Calu3 (cell line): ENCODE measurements at regions not wholly inside any gene's neighbourhood (a gene's known extent, or its start where the extent isn't known, plus 50 kb on each side); places are given as distances from the start of the nearest gene placed in this dataset.

ENCODE experiments used
- BruUV-seq: library from RNA; stranded (reverse); fragments of 400-500 nt; replicated peaks from 2 replicates; lab custom pipeline; 2021; lab: Mats Ljungman, UMichigan
- CTCF ChIA-PET: fragments of 300-600 bp; sonication (Branson Sonifier 250); formaldehyde crosslinking; loops from one replicate; lab custom pipeline; 2022; ENCODE audit warnings: antibody characterized with exemption; lab: Charles Lee
- DNase-seq: peaks from one replicate; pipeline ENCODE4 v3.0.0; 2022
- H3K27ac Mint-ChIP-seq: one replicate; pipeline ENCODE4 v1.8.0; 2022; ENCODE audit warnings: mixed read lengths; ENCODE audit not compliant: unreplicated experiment
- H3K27me3 Mint-ChIP-seq: one replicate; pipeline ENCODE4 v1.8.0; 2022; ENCODE audit warnings: mixed read lengths; ENCODE audit not compliant: unreplicated experiment
- H3K36me3 Mint-ChIP-seq: one replicate; pipeline ENCODE4 v1.8.0; 2022; ENCODE audit warnings: mild to moderate bottlenecking, moderate library complexity, mixed read lengths; ENCODE audit not compliant: insufficient read depth, unreplicated experiment
- H3K4me1 Mint-ChIP-seq: one replicate; pipeline ENCODE4 v1.8.0; 2022; ENCODE audit warnings: mild to moderate bottlenecking, low read depth, mixed read lengths; ENCODE audit not compliant: unreplicated experiment
- H3K4me3 Mint-ChIP-seq: one replicate; pipeline ENCODE4 v1.8.0; 2022; ENCODE audit warnings: mild to moderate bottlenecking, low read depth, moderate library complexity, mixed read lengths; ENCODE audit not compliant: unreplicated experiment
- H3K9me3 Mint-ChIP-seq: one replicate; pipeline ENCODE4 v1.8.0; 2022; ENCODE audit warnings: low read depth, mixed read lengths; ENCODE audit not compliant: unreplicated experiment
- CTCF ChIP-seq: fragments of 200-600 bp; IDR thresholded peaks from one replicate; pipeline ENCODE4 v1.8.0; 2022; ENCODE audit warnings: antibody characterized with exemption; ENCODE audit not compliant: unreplicated experiment
- intact Hi-C: fragments of 100-400 bp; cut with micrococcal nuclease; formaldehyde crosslinking; loops from one replicate; pipeline ENCODE4 v1.10.0; 2022; ENCODE audit not compliant: unreplicated experiment

- H3K27me3 Mint-ChIP-seq, result no peaks in the 10 kb centered on the region
- no TSS peak for BruUV-seq
- CTCF ChIA-PET, result no interaction called here
Observed at GRCh38 chr21:19013916-19014315, 610.3 kb upstream of the TMPRSS15 start.

GRCh38 chr21:19018529-19018928 is 614.9 kb upstream of the TMPRSS15 start:
- TF ChIP-seq CTCF, result no peak
- BruUV-seq, result no TSS peak
- no peak overlapping the region for H3K27ac Mint-ChIP-seq
- DNase-seq, result no peak
- no peaks in the 10 kb centered on the region for H3K9me3 Mint-ChIP-seq
- intact Hi-C loops, result no loop called here
- H3K36me3 Mint-ChIP-seq, result no peaks in the 10 kb centered on the region
- CTCF ChIA-PET, result no interaction called here
- H3K27me3 Mint-ChIP-seq, result no peaks in the 10 kb centered on the region
- no peaks in the 10 kb centered on the region for H3K4me1 Mint-ChIP-seq
- no peak overlapping the region for H3K4me3 Mint-ChIP-seq

More at GRCh38 chr21:19013916-19014315, 610.3 kb upstream of the TMPRSS15 start:
- no peak for DNase-seq
- H3K9me3 Mint-ChIP-seq, result no peaks in the 10 kb centered on the region
- H3K4me1 Mint-ChIP-seq, result no peaks in the 10 kb centered on the region
- TF ChIP-seq CTCF, result no peak
- no peak overlapping the region for H3K27ac Mint-ChIP-seq
- no peaks in the 10 kb centered on the region for H3K36me3 Mint-ChIP-seq
- no peak overlapping the region for H3K4me3 Mint-ChIP-seq
- intact Hi-C loops, result no loop called here

- BruUV-seq, result no TSS peak
- intact Hi-C loops, result no loop called here
- peaks cover 2% of the 10 kb centered on the region for H3K9me3 Mint-ChIP-seq
- no peak for DNase-seq
- H3K4me1 Mint-ChIP-seq, result no peaks in the 10 kb centered on the region
- no peak overlapping the region for H3K27ac Mint-ChIP-seq
- H3K36me3 Mint-ChIP-seq, result no peaks in the 10 kb centered on the region
- CTCF ChIA-PET, result no interaction called here
- no peak for TF ChIP-seq CTCF
- no peak overlapping the region for H3K4me3 Mint-ChIP-seq
- no peaks in the 10 kb centered on the region for H3K27me3 Mint-ChIP-seq
Observed at GRCh38 chr21:19022978-19023377, 619.4 kb upstream of the TMPRSS15 start.

GRCh38 chr21:19026911-19027310 is 623.3 kb upstream of the TMPRSS15 start:
- intact Hi-C loops, result no loop called here
- no peaks in the 10 kb centered on the region for H3K27me3 Mint-ChIP-seq
- H3K36me3 Mint-ChIP-seq, result no peaks in the 10 kb centered on the region
- TF ChIP-seq CTCF, result no peak
- H3K4me3 Mint-ChIP-seq, result no peak overlapping the region
- no peak for DNase-seq
- CTCF ChIA-PET, result no interaction called here
- BruUV-seq, result no TSS peak
- peaks cover 5% of the 10 kb centered on the region for H3K9me3 Mint-ChIP-seq
- no peak overlapping the region for H3K27ac Mint-ChIP-seq
- no peaks in the 10 kb centered on the region for H3K4me1 Mint-ChIP-seq

- intact Hi-C loops, result no loop called here
- Mint-ChIP-seq H3K27me3 (no peaks in the 10 kb centered on the region), H3K4me1 (no peaks in the 10 kb centered on the region), H3K27ac (no peak overlapping the region), H3K9me3 (peaks cover 11% of the 10 kb centered on the region), H3K4me3 (no peak overlapping the region), H3K36me3 (no peaks in the 10 kb centered on the region)
- CTCF ChIA-PET, result no interaction called here
- BruUV-seq, result no TSS peak
- no peak for TF ChIP-seq CTCF
- DNase-seq, result no peak
Observed at GRCh38 chr21:19029816-19030215, 626.2 kb upstream of the TMPRSS15 start.
